ENCODE measurements at regions not wholly inside any gene's neighbourhood (a gene's known extent, or its start where the extent isn't known, plus 50 kb on each side); places are given as distances from the start of the nearest gene placed in this dataset.

- TF ChIP-seq CTCF (IDR thresholded peaks at IDR 0.05; ENCODE audit: low read length, missing control alignments), result no peak
- H3K4me3 ChIP-seq (replicated peaks; ENCODE audit: low read depth, low read length), result no peak overlapping the region
- peak; percentile 87 for DNase-seq (ENCODE audit: low read depth)
These were observed 353.9 kb downstream of the PCNX1 start for GRCh38 chr14:71261206-71261605.

GRCh38 chr14:71262441-71262840 lies 355.2 kb downstream of the PCNX1 start:
- DNase-seq (ENCODE audit: low read depth), result no peak
- TF ChIP-seq CTCF (IDR thresholded peaks at IDR 0.05; ENCODE audit: low read length, missing control alignments), result no peak
- no peak overlapping the region for H3K4me3 ChIP-seq (replicated peaks; ENCODE audit: low read depth, low read length)

GRCh38 chr14:71264260-71264659 lies 357.0 kb downstream of the PCNX1 start:
- no peak for TF ChIP-seq CTCF (IDR thresholded peaks at IDR 0.05; ENCODE audit: low read length, missing control alignments)
- DNase-seq (ENCODE audit: low read depth), result no peak

GRCh38 chr14:71267007-71267513 lies 359.8 kb downstream of the PCNX1 start:
- H3K4me3 ChIP-seq (replicated peaks; ENCODE audit: low read depth, low read length), result no peak overlapping the region
- TF ChIP-seq CTCF (IDR thresholded peaks at IDR 0.05; ENCODE audit: low read length, missing control alignments), result no peak
- DNase-seq (ENCODE audit: low read depth), result peak; percentile 31

More at GRCh38 chr14:71264260-71264659, 357.0 kb downstream of the PCNX1 start:
- H3K4me3 ChIP-seq (replicated peaks; ENCODE audit: low read depth, low read length), result no peak overlapping the region

GRCh38 chr14:71267691-71268090 lies 360.4 kb downstream of the PCNX1 start:
- peak overlapping the region; percentile 19 for H3K4me3 ChIP-seq (replicated peaks; ENCODE audit: low read depth, low read length)
- TF ChIP-seq CTCF (IDR thresholded peaks at IDR 0.05; ENCODE audit: low read length, missing control alignments), result no peak
- DNase-seq (ENCODE audit: low read depth), result no peak

- DNase-seq (ENCODE audit: low read depth), result no peak
- no peak for TF ChIP-seq CTCF (IDR thresholded peaks at IDR 0.05; ENCODE audit: low read length, missing control alignments)
- H3K4me3 ChIP-seq (replicated peaks; ENCODE audit: low read depth, low read length), result no peak overlapping the region
These were observed 362.9 kb downstream of the PCNX1 start for GRCh38 chr14:71270111-71270510.

GRCh38 chr14:71271166-71271945 lies 364.1 kb downstream of the PCNX1 start:
- H3K4me3 ChIP-seq (replicated peaks; ENCODE audit: low read depth, low read length), result no peak overlapping the region
- no peak for DNase-seq (ENCODE audit: low read depth)
- TF ChIP-seq CTCF (IDR thresholded peaks at IDR 0.05; ENCODE audit: low read length, missing control alignments), result no peak

All from fibroblast of pulmonary artery (primary cell).